ENCODE measurements at regions not wholly inside any gene's neighbourhood (a gene's known extent, or its start where the extent isn't known, plus 50 kb on each side); places are given as distances from the start of the nearest gene placed in this dataset.

GRCh38 chr2:129430911-129431310 lies 548.6 kb upstream of the RAB6C start:
- no peak for DNase-seq (ENCODE audit: low read depth in 2 of 2)

GRCh38 chr2:129431881-129432280 lies 547.6 kb upstream of the RAB6C start:
- no peak for DNase-seq (ENCODE audit: low read depth in 2 of 2)

- no peak for DNase-seq (ENCODE audit: low read depth in 2 of 2)
These were observed 542.7 kb upstream of the RAB6C start for GRCh38 chr2:129436809-129437208.

GRCh38 chr2:129437725-129438124 lies 541.7 kb upstream of the RAB6C start:
- DNase-seq (ENCODE audit: low read depth in 2 of 2), result no peak

GRCh38 chr2:129438501-129439057 lies 540.9 kb upstream of the RAB6C start:
- DNase-seq (ENCODE audit: low read depth in 2 of 2), result no peak

GRCh38 chr2:129439406-129440302 lies 539.8 kb upstream of the RAB6C start:
- no peak for DNase-seq (ENCODE audit: low read depth in 2 of 2)

- DNase-seq (ENCODE audit: low read depth in 2 of 2), result no peak
These were observed 537.9 kb upstream of the RAB6C start for GRCh38 chr2:129441610-129442009.

GRCh38 chr2:129443235-129443864 lies 536.1 kb upstream of the RAB6C start:
- DNase-seq (ENCODE audit: low read depth in 2 of 2), result no peak

- no peak for DNase-seq (ENCODE audit: low read depth in 2 of 2)
These were observed 535.4 kb upstream of the RAB6C start for GRCh38 chr2:129443865-129444739.

GRCh38 chr2:129444751-129445150 lies 534.7 kb upstream of the RAB6C start:
- no peak for DNase-seq (ENCODE audit: low read depth in 2 of 2)

GRCh38 chr2:129456691-129457090 lies 522.8 kb upstream of the RAB6C start:
- no peak for DNase-seq (ENCODE audit: low read depth in 2 of 2)

GRCh38 chr2:129457277-129457818 lies 522.1 kb upstream of the RAB6C start:
- DNase-seq (ENCODE audit: low read depth in 2 of 2), result no peak

GRCh38 chr2:129458006-129458405 lies 521.5 kb upstream of the RAB6C start:
- no peak for DNase-seq (ENCODE audit: low read depth in 2 of 2)

- DNase-seq (ENCODE audit: low read depth in 2 of 2), result no peak
These were observed 521.0 kb upstream of the RAB6C start for GRCh38 chr2:129458436-129458835.

- no peak for DNase-seq (ENCODE audit: low read depth in 2 of 2)
These were observed 520.1 kb upstream of the RAB6C start for GRCh38 chr2:129459200-129459876.

- DNase-seq (ENCODE audit: low read depth in 2 of 2), result no peak
These were observed 519.6 kb upstream of the RAB6C start for GRCh38 chr2:129459881-129460280.

GRCh38 chr2:129460299-129461198 lies 518.9 kb upstream of the RAB6C start:
- DNase-seq (ENCODE audit: low read depth in 2 of 2), result no peak

GRCh38 chr2:129462349-129462748 lies 517.1 kb upstream of the RAB6C start:
- no peak for DNase-seq (ENCODE audit: low read depth in 2 of 2)

GRCh38 chr2:129462967-129463366 lies 516.5 kb upstream of the RAB6C start:
- no peak for DNase-seq (ENCODE audit: low read depth in 2 of 2)

GRCh38 chr2:129464036-129464435 lies 515.4 kb upstream of the RAB6C start:
- no peak for DNase-seq (ENCODE audit: low read depth in 2 of 2)
